GM12878 (cell line): ENCODE measurements at regions not wholly inside any gene's neighbourhood (a gene's known extent, or its start where the extent isn't known, plus 50 kb on each side); places are given as distances from the start of the nearest gene placed in this dataset.

Source experiments
- ATAC-seq: fragments of 200-7000 bp; cut with Tn5 transposase; 3 replicates; pipeline ENCODE4 v1.9.1; 2020; ENCODE audit warnings: mild to moderate bottlenecking, moderate library complexity
- BruUV-seq: library from RNA; stranded (reverse); fragments of 400-500 nt; replicated peaks from 2 replicates; lab custom pipeline; 2021; lab: Mats Ljungman, UMichigan
- CTCF ChIA-PET: fragments of 300-600 bp; sonication (Branson Sonifier 250); formaldehyde crosslinking; extraction: SDS; loops from one replicate; lab custom pipeline; 2021; ENCODE audit warnings: inconsistent platforms; lab: Yijun Ruan, JAX
- POLR2A ChIA-PET: fragments of 350-600 bp; formaldehyde crosslinking; extraction: SDS; loops from one replicate; lab custom pipeline; 2021; ENCODE audit warnings: inconsistent platforms; lab: Charles Lee
- RAD21 ChIA-PET: fragments of 300-600 bp; sonication (Branson Sonifier 250); formaldehyde crosslinking; loops from one replicate; lab custom pipeline; 2023; ENCODE audit warnings: antibody characterized with exemption; ENCODE audit not compliant: unreplicated experiment; lab: Charles Lee
- SMC1A ChIA-PET: fragments of 300-600 bp; sonication (Branson Sonifier 250); formaldehyde crosslinking; loops from one replicate; lab custom pipeline; 2023; ENCODE audit not compliant: unreplicated experiment, uncharacterized antibody; lab: Charles Lee
- DNase-seq: peaks from one replicate; pipeline ENCODE4 v3.0.0-alpha.2; 2011; ENCODE audit warnings: low read depth, low spot score
- FAIRE-seq: peaks from 3 replicates; lab custom pipeline; 2011; peaks lifted over from hg19 to GRCh38; lab: Jason Lieb, UNC
- H2AFZ ChIP-seq: 2 replicates; pipeline ENCODE4 v1.6.0; 2011; ENCODE audit warnings: low read depth, low read length, control low read depth; ENCODE audit not compliant: control insufficient read depth
- H3K27ac ChIP-seq: 2 replicates; pipeline ENCODE4 v1.5.1; 2011; ENCODE audit warnings: control low read depth; ENCODE audit not compliant: control insufficient read depth, insufficient read depth
- H3K27me3 ChIP-seq, 2 experiments: replicated peaks in 1 of 2; 2 replicates each; pipeline versions ENCODE4 v1.6.0 to v1.6.1; 2011; ENCODE audit warnings: low read length in 1 of 2; ENCODE audit not compliant: control insufficient read depth in 2 of 2, insufficient read depth in 2 of 2
- H3K36me3 ChIP-seq, 2 experiments: 2 replicates each; pipeline ENCODE4 v1.5.1; 2011; ENCODE audit warnings: low read length in 1 of 2; ENCODE audit not compliant: control insufficient read depth in 2 of 2, insufficient read depth in 2 of 2
- H3K4me1 ChIP-seq: 2 replicates; pipeline ENCODE4 v1.6.1; 2011; ENCODE audit warnings: mild to moderate bottlenecking, low read length, moderate library complexity, mixed read lengths; ENCODE audit not compliant: control insufficient read depth, insufficient read depth
- H3K4me2 ChIP-seq: 2 replicates; pipeline ENCODE4 v1.6.0; 2011; ENCODE audit warnings: control low read depth; ENCODE audit not compliant: control insufficient read depth, insufficient read depth
- H3K4me3 ChIP-seq: fragments of 200-600 bp; sonication (generic); 2 replicates; pipeline ENCODE4 v1.5.1; 2016
- H3K79me2 ChIP-seq: 2 replicates; pipeline ENCODE4 v1.6.0; 2011; ENCODE audit warnings: low read length; ENCODE audit not compliant: control insufficient read depth, insufficient read depth
- H3K9ac ChIP-seq: 2 replicates; pipeline ENCODE4 v1.8.0; 2011; ENCODE audit warnings: low read length, control low read depth, mixed read lengths; ENCODE audit not compliant: control insufficient read depth, insufficient read depth
- H3K9me3 ChIP-seq: replicated peaks from 3 replicates; pipeline ENCODE4 v1.5.1; 2011; ENCODE audit warnings: mild to moderate bottlenecking, low read length; ENCODE audit not compliant: control insufficient read depth, insufficient read depth
- H4K20me1 ChIP-seq: 2 replicates; pipeline ENCODE4 v1.6.0; 2011; ENCODE audit not compliant: control insufficient read depth, insufficient read depth
- ATF2 ChIP-seq: IDR thresholded peaks from 2 replicates; pipeline ENCODE4 v1.6.1; 2012; ENCODE audit warnings: low read length, inconsistent platforms
- DPF2 ChIP-seq: fragments of 450-650 bp; IDR thresholded peaks from 2 replicates; pipeline ENCODE4 v1.6.1; 2017; ENCODE audit warnings: mild to moderate bottlenecking
- EGR1 ChIP-seq, 2 experiments: IDR thresholded peaks; 1 replicate in 1 of 2; 2 replicates in 1 of 2; pipeline ENCODE4 v1.6.1; 2011 to 2012; ENCODE audit warnings: low read depth in 2 of 2, low read length in 2 of 2, borderline replicate concordance in 1 of 2, mild to moderate bottlenecking in 1 of 2, moderate library complexity in 1 of 2
- ETV6 ChIP-seq, 2 experiments: fragments of 450-650 bp in 1 of 2; IDR thresholded peaks in 1 of 2; conservative IDR thresholded peaks in 1 of 2; 2 replicates each; pipeline ENCODE4 v1.6.1; 2014; ENCODE audit warnings: antibody characterized with exemption in 1 of 2, borderline replicate concordance in 1 of 2, low read depth in 1 of 2, mild to moderate bottlenecking in 1 of 2, moderate library complexity in 1 of 2
- EZH2 ChIP-seq: IDR thresholded peaks from 2 replicates; pipeline ENCODE4 v1.6.1; 2012; ENCODE audit warnings: low read depth, mild to moderate bottlenecking, control low read depth, inconsistent platforms, low read length, borderline replicate concordance; ENCODE audit not compliant: control insufficient read depth
- FOXM1 ChIP-seq: IDR thresholded peaks from 2 replicates; pipeline ENCODE4 v1.6.1; 2012; ENCODE audit warnings: low read depth, mild to moderate bottlenecking, inconsistent platforms, low read length, moderate library complexity
- LARP7 ChIP-seq: fragments of 450-650 bp; IDR thresholded peaks from 2 replicates; pipeline ENCODE4 v1.6.1; 2017; ENCODE audit warnings: mild to moderate bottlenecking
- RCOR1 ChIP-seq: conservative IDR thresholded peaks from 2 replicates; pipeline ENCODE4 v1.6.1; 2012; ENCODE audit warnings: low read depth, low read length, improper control_type of control experiment
- RELB ChIP-seq: fragments of 450-650 bp; IDR thresholded peaks from 2 replicates; pipeline ENCODE4 v1.6.1; 2017; ENCODE audit warnings: low read depth, mild to moderate bottlenecking, moderate library complexity
- SKIL ChIP-seq: fragments of 450-650 bp; IDR thresholded peaks from 2 replicates; pipeline ENCODE4 v1.6.1; 2017; ENCODE audit warnings: mild to moderate bottlenecking, low read depth, inconsistent platforms; ENCODE audit not compliant: poor library complexity, severe bottlenecking
- SP1 ChIP-seq: IDR thresholded peaks from one replicate; pipeline ENCODE4 v1.6.1; 2011; ENCODE audit warnings: low read depth, low read length
- TCF3 ChIP-seq: IDR thresholded peaks from 2 replicates; pipeline ENCODE4 v1.6.1; 2012; ENCODE audit warnings: low read depth, mild to moderate bottlenecking, low read length, borderline replicate concordance; ENCODE audit not compliant: insufficient read depth
- ZNF207 ChIP-seq: fragments of 450-650 bp; IDR thresholded peaks from 2 replicates; pipeline ENCODE4 v1.6.1; 2014; ENCODE audit warnings: antibody characterized with exemption, mild to moderate bottlenecking, borderline replicate concordance
- ZNF217 ChIP-seq: fragments of 450-650 bp; IDR thresholded peaks from 2 replicates; pipeline ENCODE4 v1.6.1; 2017; ENCODE audit warnings: antibody characterized with exemption, mild to moderate bottlenecking
- WGBS: methylation state at CpG from one replicate; pipeline ENCODE4 v1.1.6; 2016; ENCODE audit warnings: low lambda C conversion rate; ENCODE audit not compliant: insufficient replicate concordance, insufficient coverage; ENCODE audit errors: missing lambda C conversion rate; 5-methylcytosine and 5-hydroxymethylcytosine counted together
- in situ Hi-C: fragments of 300-500 bp; cut with MboI; formaldehyde crosslinking; loops from 9 replicates; pipeline ENCODE4 v1.14.3; 2018; ENCODE audit warnings: mixed read lengths
- intact Hi-C: fragments of 100-400 bp; cut with micrococcal nuclease; formaldehyde crosslinking; loops from one replicate; pipeline ENCODE4 v1.14.2; 2022; ENCODE audit not compliant: unreplicated experiment

GRCh38 chr11:126113515-126113957 lies 50.9 kb upstream of the CDON start:
- ChIA-PET POLR2A (interaction anchor here (1.0 to 1.8 kb wide), 2 partner anchors 10 to 50 kb away, joined by 3 to 4 read pairs; no protein-coding TSS in a partner anchor), CTCF (no interaction called here), RAD21 (no interaction called here), SMC1A (no interaction called here)
- Histone ChIP-seq H3K9ac (no peak overlapping the region), H3K27ac (no peak overlapping the region), H3K4me1 (peaks cover 5% of the 10 kb centered on the region), H3K27me3 (no peaks in the 10 kb centered on the region; a peak in 1 of 4 replicates), H3K79me2 (no peaks in the 10 kb centered on the region), H3K4me3 (no peak overlapping the region), H3K36me3 (no peaks in the 10 kb centered on the region), H4K20me1 (no peaks in the 10 kb centered on the region), H3K4me2 (no peak overlapping the region), H3K9me3 (no peaks in the 10 kb centered on the region), H2AFZ (no peak overlapping the region)
- FAIRE-seq (no peak), DNase-seq (no peak), ATAC-seq (no peak)
- WGBS = 64% methylated on average over 7 of the region's 7 CpGs
- intact Hi-C loops (no loop called here), in situ Hi-C loops (no loop called here)
- no TSS peak for BruUV-seq
- TF ChIP-seq ETV6 (conservative IDR thresholded peaks at IDR 0.05 in 1 of 2, IDR thresholded peaks at IDR 0.05 in 1 of 2; ENCODE audit: borderline replicate concordance in 1 of 2, low read depth in 1 of 2) (no peak), TCF3 (no peak), EZH2 (no peak), SKIL (no peak), DPF2 (no peak), SP1 (no peak), FOXM1 (no peak), ZNF207 (no peak), ATF2 (no peak), LARP7 (no peak), EGR1 (IDR thresholded peaks at IDR 0.05; ENCODE audit: borderline replicate concordance in 1 of 2, low read depth in 2 of 2, low read length in 2 of 2) (no peak), RCOR1 (no peak), ZNF217 (no peak), RELB (no peak)
